NCI-H146 treated with DMSO at 0.1 percent for 48 hours (cell line): ENCODE measurements at regions not wholly inside any gene's neighbourhood (a gene's known extent, or its start where the extent isn't known, plus 50 kb on each side); places are given as distances from the start of the nearest gene placed in this dataset.
"Not testable (repeated sequence)": the region's sequence is repeated elsewhere in the genome, so short reads cannot be mapped to it uniquely, and the experiment has no call there.

Source experiments
- DNase-seq: peaks from one replicate; lab custom pipeline; 2025; ENCODE audit not compliant: unreplicated experiment; lab: John Stamatoyannopoulos, UW

DNA sequence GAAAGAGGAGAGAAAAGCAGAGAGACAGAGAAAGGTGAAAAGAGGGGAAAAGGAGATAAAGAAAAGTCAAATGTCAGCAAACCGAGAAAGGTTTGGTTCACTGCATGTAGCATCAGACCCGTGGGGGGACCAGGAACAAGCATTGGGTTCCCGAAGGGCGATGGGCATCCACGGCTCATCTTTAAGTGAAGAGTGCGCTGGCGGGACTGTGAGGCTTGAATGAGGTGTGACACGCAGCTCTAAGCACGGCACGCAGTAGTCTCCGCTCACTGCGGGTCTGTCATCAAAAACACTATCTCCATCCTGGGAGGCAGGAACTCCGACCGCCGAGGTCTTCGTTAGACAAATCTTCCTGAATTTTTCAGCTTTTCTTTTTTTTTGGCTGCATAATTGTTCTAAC is 173.4 kb upstream of the PFKP start:
- no peak for DNase-seq

DNA sequence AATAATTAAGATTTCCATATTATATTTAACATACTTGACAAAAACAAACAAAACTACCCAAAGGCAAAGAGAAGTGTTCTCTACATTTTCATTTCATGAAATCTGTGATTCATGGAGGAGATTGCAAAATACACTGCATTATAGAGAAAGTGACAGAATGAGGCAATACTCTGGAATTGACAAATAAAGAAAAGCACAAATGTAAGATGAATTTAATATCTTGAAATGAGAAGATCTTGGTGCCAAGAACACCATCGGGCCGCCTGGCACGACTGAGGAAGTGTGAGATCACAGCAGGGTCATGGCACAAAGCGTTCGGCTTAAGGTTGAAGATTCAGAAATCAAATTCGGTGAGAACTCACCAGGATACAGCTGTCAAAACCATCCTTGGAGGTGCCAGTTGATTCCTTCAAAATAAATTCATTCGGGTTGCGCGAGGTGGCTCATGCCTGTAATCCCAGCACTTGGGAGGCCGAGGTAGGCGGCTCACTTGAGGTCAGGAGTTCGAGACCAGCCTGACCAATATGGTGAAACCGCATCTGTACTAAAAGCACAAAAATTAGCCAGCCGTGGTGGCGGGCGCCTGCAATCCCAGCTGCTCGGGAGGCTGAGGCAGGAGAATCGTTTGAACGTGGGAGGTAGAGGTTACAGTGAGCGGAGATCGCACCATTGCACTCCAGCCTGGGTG is 174.0 kb upstream of the PFKP start:
- no peak for DNase-seq

GRCh38 chr10:2891770-2892124 is 175.6 kb upstream of the PFKP start:
- DNase-seq = no peak

DNA sequence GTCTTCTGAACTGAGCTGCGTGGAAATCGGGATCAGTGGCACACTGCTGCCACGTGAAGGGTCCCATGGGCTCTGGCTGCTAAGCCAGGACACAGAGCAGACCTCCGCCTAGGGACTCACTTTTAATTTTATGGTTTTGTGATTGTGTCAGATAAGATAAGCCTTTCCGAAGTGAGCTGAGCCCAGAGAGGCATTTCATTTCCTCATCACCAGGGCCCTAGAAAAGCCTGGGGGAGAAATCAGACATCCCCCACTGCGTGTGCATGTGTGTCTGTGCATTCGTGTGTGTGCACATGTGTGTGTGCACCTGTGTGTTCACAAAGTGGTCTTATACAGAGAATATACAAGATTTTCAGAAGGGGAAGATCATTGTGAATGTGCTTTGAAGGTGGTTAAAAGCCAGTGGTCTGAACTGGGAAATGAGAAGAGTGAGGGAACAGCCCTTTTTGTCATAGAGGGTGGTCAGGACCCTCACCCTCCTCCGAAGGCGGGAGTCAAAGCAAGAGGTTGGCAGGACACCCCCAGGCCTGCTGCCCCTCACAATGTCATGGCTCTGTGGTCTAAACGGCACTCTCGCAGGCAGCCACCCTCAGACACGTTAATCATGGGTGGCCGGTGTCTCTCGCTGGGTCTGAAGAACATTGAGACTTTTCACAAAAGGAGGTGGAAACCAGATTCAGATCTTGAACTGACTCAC is 176.1 kb upstream of the PFKP start:
- DNase-seq = no peak

- no peak for DNase-seq
Measured at GRCh38 chr10:2890093-2890492, 177.3 kb upstream of the PFKP start.

GRCh38 chr10:2888403-2889004 is 178.8 kb upstream of the PFKP start:
- no peak for DNase-seq

DNA sequence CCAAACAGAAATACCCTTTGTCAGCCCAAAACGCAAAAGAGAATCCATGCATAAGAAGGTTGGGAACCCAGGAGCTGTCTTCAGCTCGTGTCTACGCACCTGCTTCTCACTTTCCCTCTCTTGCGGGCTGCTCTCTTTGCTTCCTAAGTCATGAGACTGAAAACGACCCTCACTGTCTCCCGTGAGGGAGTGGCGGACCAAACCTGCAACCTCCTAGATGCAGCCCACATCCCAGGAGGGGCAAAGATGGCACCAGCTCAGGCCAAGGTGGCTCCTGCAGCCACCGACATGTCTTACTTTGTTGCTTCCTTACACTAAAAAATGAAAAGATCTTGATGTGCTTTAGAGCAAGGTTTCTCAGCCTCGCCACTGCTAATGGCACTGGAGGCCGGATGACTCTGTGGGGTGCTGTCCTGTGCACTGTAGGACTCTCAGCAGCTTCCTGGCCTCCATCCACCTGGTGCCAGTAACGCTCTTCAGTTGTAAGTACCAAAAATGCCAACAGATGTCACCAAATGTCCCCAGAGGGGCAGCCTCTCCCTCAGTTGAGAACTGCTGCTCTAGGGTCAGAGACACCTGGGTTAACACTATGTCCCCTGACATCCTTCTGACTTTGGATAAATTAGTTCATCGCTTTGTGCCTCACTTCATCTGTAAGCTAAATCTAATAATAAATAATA is 179.8 kb upstream of the PFKP start:
- DNase-seq = no peak

DNA sequence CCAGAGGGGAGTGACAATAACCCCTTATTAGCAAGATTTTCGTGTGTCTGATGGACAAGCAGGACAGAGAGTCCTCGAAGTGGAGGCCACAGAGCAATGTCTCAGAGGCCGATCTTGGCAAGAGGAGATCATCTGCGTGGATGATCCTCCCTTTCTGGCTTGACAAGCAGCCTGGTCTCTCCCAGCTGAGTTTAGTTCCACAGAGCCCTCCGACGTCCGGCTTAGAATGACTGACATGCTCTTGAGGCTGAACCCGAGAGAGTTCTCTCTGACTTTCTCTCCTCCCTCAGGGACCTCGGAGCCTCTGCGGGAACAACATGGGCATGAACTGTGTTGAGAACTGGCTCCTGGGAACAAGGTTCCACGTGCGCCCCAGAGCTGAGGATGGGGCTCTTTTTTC is 180.7 kb upstream of the PFKP start:
- no peak for DNase-seq

- no peak for DNase-seq
Measured at GRCh38 chr10:2885288-2886278, 181.8 kb upstream of the PFKP start.

DNA sequence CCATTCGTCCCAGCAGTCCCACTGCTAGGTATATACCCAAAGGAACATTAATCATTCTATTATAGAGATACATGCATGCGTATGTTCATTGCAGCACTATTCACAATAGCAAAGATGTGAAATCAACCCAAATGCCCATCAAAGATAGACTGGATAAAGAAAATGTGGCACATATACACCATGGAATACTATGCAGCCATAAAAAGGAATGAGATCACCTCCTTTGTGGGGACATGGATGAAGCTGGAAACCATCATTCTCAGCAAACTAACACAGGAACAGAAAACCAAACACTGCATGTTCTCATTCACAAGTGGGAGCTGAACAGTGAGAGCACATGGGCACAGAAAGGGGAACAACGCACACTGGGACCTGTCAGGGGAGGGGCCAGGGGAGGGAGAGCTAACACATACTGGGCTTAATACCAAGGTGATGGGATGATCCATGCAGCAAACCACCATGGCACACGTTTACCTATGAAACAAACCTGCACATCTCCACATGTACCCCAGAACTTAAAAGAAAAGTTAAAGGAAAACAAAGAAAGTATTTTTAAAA is 183.3 kb upstream of the PFKP start:
- DNase-seq = not testable (repeated sequence)

GRCh38 chr10:2883238-2883637 is 184.1 kb upstream of the PFKP start:
- no peak for DNase-seq

DNA sequence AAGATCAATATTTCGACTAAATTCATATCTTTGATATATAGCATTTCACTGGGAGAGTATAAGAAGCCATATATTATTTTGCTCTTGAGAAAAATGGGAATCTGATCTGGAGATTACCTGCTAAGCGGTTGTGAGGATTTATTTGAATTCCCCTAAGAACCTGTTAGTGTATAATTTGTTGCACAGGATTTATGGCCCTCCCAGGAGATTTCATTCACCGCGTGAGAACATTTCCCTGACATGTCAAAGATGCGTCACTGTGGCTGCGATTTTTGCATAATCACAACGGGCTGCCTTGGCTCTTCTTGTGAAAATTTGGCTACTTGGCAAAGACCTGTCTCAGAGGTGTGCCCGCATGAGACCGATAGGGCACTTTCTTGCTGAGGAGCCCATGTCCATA is 184.7 kb upstream of the PFKP start:
- DNase-seq = no peak

GRCh38 chr10:2881720-2882620 is 185.4 kb upstream of the PFKP start:
- no peak for DNase-seq

DNA sequence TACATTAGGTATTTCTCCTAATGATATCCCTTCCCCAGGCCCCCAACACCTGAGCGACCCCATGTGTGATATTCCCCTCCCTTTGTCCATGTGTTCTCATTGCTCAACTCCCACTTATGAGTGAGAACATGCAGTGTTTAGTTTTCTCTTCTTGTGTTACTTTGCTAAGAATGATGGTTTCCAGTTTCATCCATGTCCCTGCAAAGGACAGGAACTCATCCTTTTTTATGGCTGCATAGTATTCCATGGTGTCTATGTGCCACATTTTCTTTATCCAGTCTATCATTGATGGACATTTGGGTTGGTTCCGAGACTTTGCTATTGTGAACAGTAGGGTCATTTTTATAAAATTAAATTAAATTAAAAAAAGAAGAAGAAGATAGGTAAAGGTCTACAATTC is 187.3 kb upstream of the PFKP start:
- not testable (repeated sequence) for DNase-seq

DNA sequence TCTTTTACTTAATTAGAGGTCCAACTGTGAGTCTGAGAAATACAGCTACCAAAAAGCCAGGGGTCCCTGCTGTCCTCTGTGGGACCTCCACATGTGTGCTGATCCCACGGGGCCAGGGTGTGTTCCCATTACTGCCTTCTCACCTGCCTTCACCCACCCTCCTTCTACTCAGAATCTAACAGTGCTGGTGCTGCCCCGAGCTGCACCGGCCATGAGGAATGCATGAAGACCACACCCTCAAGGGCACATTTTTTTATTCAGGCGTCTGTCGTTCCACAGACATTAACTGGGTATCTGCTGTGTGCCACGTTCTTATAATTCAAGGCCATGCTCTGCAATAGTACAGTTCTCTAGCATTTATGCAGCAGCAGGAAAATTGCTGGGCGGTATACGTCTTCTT is 188.5 kb upstream of the PFKP start:
- DNase-seq = no peak

DNA sequence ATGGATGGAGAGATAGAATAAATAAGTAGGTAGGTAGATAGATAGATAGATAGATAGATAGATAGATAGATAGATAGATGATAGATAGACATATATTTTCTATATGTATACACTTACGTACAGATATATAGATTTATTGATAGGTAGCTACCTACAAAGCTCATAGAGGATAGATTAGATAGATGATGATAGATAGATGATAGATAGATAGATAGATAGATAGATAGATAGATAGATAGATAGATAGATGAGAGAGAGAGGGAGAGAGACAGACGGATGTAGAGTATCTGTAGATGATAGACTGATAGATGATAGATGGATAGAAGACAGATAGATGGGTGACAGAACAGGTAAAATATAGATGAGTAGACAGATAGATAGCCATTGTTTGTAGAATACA is 191.3 kb upstream of the PFKP start:
- DNase-seq = no peak

- no peak for DNase-seq
Measured at GRCh38 chr10:2874963-2875362, 192.4 kb upstream of the PFKP start.

- DNase-seq = no peak
Measured at GRCh38 chr10:2873769-2874168, 193.6 kb upstream of the PFKP start.

- no peak for DNase-seq
Measured at GRCh38 chr10:2871673-2872219, 195.6 kb upstream of the PFKP start.
